ENCODE measurements at regions not wholly inside any gene's neighbourhood (a gene's known extent, or its start where the extent isn't known, plus 50 kb on each side); places are given as distances from the start of the nearest gene placed in this dataset.

DNA sequence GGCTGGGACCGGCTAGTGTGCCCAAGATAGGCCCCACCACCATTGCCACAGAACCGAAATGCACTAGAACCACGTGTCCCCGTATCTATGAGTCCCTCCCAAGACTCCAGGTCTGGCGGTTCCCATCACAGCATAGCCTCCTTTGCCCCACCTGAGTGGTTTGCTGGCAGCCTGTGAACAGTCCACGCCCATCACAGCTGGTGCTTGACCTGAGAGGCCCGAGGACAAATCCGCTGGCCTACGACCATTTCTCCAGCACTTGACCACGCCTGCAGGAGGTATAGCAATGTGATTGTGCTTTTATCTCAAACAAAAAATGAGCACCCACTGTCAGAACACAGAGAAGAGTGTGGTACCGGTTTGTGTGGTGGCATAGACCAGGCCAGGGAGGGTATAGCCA, 736.7 kb upstream of the GBE1 start:
- TF ChIP-seq FOSB (CRISPR knock-in tag; IDR thresholded peaks at IDR 0.05), result no peak
- no peak for TF ChIP-seq HDAC2 (IDR thresholded peaks at IDR 0.05)
- no peak for TF ChIP-seq NPAS2 (CRISPR knock-in tag; IDR thresholded peaks at IDR 0.05; ENCODE audit: borderline replicate concordance)
- no peak for TF ChIP-seq MAFK (IDR thresholded peaks at IDR 0.05; ENCODE audit: partially characterized antibody)
- TF ChIP-seq, protein P1, sequence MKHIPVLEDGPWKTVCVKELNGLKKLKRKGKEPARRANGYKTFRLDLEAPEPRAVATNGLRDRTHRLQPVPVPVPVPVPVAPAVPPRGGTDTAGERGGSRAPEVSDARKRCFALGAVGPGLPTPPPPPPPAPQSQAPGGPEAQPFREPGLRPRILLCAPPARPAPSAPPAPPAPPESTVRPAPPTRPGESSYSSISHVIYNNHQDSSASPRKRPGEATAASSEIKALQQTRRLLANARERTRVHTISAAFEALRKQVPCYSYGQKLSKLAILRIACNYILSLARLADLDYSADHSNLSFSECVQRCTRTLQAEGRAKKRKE (CRISPR knock-in tag; IDR thresholded peaks at IDR 0.05; ENCODE audit: low read depth), result no peak
- TF ChIP-seq ZNF302 (CRISPR knock-in tag; IDR thresholded peaks at IDR 0.05), result no peak
- TF ChIP-seq RNF2 (IDR thresholded peaks at IDR 0.05; ENCODE audit: borderline replicate concordance, low read depth), result no peak
- TF ChIP-seq, protein P2, sequence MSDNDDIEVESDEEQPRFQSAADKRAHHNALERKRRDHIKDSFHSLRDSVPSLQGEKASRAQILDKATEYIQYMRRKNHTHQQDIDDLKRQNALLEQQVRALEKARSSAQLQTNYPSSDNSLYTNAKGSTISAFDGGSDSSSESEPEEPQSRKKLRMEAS (IDR thresholded peaks at IDR 0.05), result no peak
- TF ChIP-seq PHF8 (IDR thresholded peaks at IDR 0.05; ENCODE audit: borderline replicate concordance, low read depth), result no peak
- TF ChIP-seq, protein P3, sequence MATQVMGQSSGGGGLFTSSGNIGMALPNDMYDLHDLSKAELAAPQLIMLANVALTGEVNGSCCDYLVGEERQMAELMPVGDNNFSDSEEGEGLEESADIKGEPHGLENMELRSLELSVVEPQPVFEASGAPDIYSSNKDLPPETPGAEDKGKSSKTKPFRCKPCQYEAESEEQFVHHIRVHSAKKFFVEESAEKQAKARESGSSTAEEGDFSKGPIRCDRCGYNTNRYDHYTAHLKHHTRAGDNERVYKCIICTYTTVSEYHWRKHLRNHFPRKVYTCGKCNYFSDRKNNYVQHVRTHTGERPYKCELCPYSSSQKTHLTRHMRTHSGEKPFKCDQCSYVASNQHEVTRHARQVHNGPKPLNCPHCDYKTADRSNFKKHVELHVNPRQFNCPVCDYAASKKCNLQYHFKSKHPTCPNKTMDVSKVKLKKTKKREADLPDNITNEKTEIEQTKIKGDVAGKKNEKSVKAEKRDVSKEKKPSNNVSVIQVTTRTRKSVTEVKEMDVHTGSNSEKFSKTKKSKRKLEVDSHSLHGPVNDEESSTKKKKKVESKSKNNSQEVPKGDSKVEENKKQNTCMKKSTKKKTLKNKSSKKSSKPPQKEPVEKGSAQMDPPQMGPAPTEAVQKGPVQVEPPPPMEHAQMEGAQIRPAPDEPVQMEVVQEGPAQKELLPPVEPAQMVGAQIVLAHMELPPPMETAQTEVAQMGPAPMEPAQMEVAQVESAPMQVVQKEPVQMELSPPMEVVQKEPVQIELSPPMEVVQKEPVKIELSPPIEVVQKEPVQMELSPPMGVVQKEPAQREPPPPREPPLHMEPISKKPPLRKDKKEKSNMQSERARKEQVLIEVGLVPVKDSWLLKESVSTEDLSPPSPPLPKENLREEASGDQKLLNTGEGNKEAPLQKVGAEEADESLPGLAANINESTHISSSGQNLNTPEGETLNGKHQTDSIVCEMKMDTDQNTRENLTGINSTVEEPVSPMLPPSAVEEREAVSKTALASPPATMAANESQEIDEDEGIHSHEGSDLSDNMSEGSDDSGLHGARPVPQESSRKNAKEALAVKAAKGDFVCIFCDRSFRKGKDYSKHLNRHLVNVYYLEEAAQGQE (IDR thresholded peaks at IDR 0.05), result no peak
- TF ChIP-seq RFX5 (IDR thresholded peaks at IDR 0.05), result no peak
- TF ChIP-seq EHMT2 (IDR thresholded peaks at IDR 0.05; ENCODE audit: low read depth), result no peak
- TF ChIP-seq KDM1A (IDR thresholded peaks at IDR 0.05; ENCODE audit: low read depth), result no peak
- TF ChIP-seq EHF (CRISPR knock-in tag; IDR thresholded peaks at IDR 0.05), result no peak
- TF ChIP-seq JUNB (IDR thresholded peaks at IDR 0.05), result no peak
- no peak for TF ChIP-seq ESRRA (IDR thresholded peaks at IDR 0.05; ENCODE audit: borderline replicate concordance, low read length)
- TF ChIP-seq EP300 (IDR thresholded peaks at IDR 0.05), result no peak
- no peak for TF ChIP-seq BHLHE40 (IDR thresholded peaks at IDR 0.05; ENCODE audit: low read depth, low read length)
- ChIA-PET POLR2A (no interaction called here), CTCF (no interaction called here)
- Histone ChIP-seq H3K4me2 (no peak overlapping the region), H3K4me3 (no peak overlapping the region), H3K27ac (no peak overlapping the region), H3K9me3 (no peaks in the 10 kb centered on the region), H3K4me1 (no peaks in the 10 kb centered on the region)
- FAIRE-seq (no peak), ATAC-seq (no peak), DNase-seq (ENCODE audit: low read depth in 1 of 2, low spot score in 1 of 2) (no peak)
- 9% methylated on average over 11 of the region's 11 CpGs for WGBS (ENCODE audit: missing lambda C conversion rate)

DNA sequence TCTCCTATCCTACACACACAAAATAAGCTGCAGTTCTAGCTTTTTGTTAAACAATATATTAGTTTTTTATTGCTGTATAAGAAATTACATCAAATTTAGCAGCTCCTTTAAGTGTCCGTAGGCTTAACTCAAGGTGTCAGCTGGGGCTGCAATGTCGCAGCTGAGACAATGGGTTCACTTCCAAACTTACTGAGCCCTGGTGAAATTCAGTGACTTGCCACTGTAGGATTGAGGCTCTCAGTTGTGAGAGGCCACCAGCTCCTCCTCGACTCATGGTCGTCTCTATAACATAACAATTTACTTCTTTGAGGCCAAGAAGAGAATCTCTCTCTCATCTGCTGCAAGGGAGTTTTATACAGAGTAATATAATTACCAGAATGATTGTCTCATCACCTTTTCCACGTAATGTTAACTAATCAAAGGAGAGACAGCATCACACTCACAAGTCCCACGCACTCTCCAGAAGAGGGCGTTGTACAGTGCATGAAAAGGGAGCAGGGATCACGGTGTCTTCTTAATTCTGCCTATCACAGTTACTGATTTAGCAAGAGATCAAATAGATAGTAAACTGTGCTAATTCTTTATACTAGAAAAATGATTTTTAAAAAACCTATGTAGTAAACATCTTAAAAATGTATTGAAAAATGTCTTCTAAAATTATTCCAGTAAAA, 735.6 kb upstream of the GBE1 start:
- ChIA-PET CTCF (no interaction called here), POLR2A (no interaction called here)
- TF ChIP-seq, protein P4, sequence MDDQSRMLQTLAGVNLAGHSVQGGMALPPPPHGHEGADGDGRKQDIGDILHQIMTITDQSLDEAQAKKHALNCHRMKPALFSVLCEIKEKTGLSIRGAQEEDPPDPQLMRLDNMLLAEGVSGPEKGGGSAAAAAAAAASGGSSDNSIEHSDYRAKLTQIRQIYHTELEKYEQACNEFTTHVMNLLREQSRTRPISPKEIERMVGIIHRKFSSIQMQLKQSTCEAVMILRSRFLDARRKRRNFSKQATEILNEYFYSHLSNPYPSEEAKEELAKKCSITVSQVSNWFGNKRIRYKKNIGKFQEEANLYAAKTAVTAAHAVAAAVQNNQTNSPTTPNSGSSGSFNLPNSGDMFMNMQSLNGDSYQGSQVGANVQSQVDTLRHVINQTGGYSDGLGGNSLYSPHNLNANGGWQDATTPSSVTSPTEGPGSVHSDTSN (IDR thresholded peaks at IDR 0.05), result no peak
- TF ChIP-seq SREBF2 (IDR thresholded peaks at IDR 0.05), result no peak
- TF ChIP-seq NR3C1 (IDR thresholded peaks at IDR 0.05), result no peak
- no peak for TF ChIP-seq KDM1A (IDR thresholded peaks at IDR 0.05; ENCODE audit: low read depth)
- TF ChIP-seq SMC3 (IDR thresholded peaks at IDR 0.05), result no peak
- no peak for TF ChIP-seq CEBPB (IDR thresholded peaks at IDR 0.05)
- no peak for TF ChIP-seq RARB (CRISPR knock-in tag; IDR thresholded peaks at IDR 0.05)
- no peak for TF ChIP-seq PHF8 (IDR thresholded peaks at IDR 0.05; ENCODE audit: borderline replicate concordance, low read depth)
- TF ChIP-seq EHF (CRISPR knock-in tag; IDR thresholded peaks at IDR 0.05), result no peak
- no peak for TF ChIP-seq JUNB (IDR thresholded peaks at IDR 0.05)
- no peak for TF ChIP-seq NFE2L2 (conservative IDR thresholded peaks at IDR 0.05; ENCODE audit: low read length)
- TF ChIP-seq RAD21 (conservative IDR thresholded peaks at IDR 0.05 in 1 of 2, IDR thresholded peaks at IDR 0.05 in 1 of 2), result no peak
- no peak for TF ChIP-seq MAFK (IDR thresholded peaks at IDR 0.05; ENCODE audit: partially characterized antibody)
- no peak for TF ChIP-seq HOXB13 (CRISPR knock-in tag; IDR thresholded peaks at IDR 0.05; ENCODE audit: low read depth)
- H3K4me3 ChIP-seq, result no peak overlapping the region
- ATAC-seq (no peak), FAIRE-seq (no peak), DNase-seq (ENCODE audit: low read depth in 1 of 2, low spot score in 1 of 2) (peak in 1 of 2 experiments; percentile 39)
- no peaks in the 10 kb centered on the region for H3K4me1 ChIP-seq
- 8% methylated on average over 8 of the region's 8 CpGs for WGBS (ENCODE audit: missing lambda C conversion rate)
- H3K4me2 ChIP-seq, result no peak overlapping the region
- no peaks in the 10 kb centered on the region for H3K9me3 ChIP-seq
- no peak overlapping the region for H3K27ac ChIP-seq
